IMR-90 (cell line): ENCODE measurements at regions not wholly inside any gene's neighbourhood (a gene's known extent, or its start where the extent isn't known, plus 50 kb on each side); places are given as distances from the start of the nearest gene placed in this dataset.

Experiments used
- ATAC-seq: fragments of 200-7000 bp; cut with Tn5 transposase; 2 replicates; pipeline ENCODE4 v1.9.1; 2020; ENCODE audit warnings: low read depth, mild to moderate bottlenecking, moderate library complexity
- BruUV-seq: library from RNA; stranded (reverse); fragments of 400-500 nt; replicated peaks from 2 replicates; lab custom pipeline; 2021; lab: Mats Ljungman, UMichigan
- CTCF ChIA-PET: fragments of 300-600 bp; formaldehyde crosslinking; extraction: SDS; loops from one replicate; lab custom pipeline; 2021; ENCODE audit warnings: antibody characterized with exemption; lab: Yijun Ruan, JAX
- POLR2A ChIA-PET: fragments of 300-600 bp; sonication (Branson Sonifier 250); formaldehyde crosslinking; loops from one replicate; lab custom pipeline; 2022; ENCODE audit warnings: antibody characterized with exemption; ENCODE audit not compliant: unreplicated experiment; lab: Charles Lee
- DNase-seq: peaks from one replicate; pipeline ENCODE4 v3.0.0; 2013
- H2AFZ ChIP-seq: replicated peaks from 2 replicates; pipeline ENCODE3; 2013; ENCODE audit warnings: low read length, mild to moderate bottlenecking; ENCODE audit not compliant: poor library complexity
- H2AK5ac ChIP-seq: 2 replicates; pipeline ENCODE4 v1.6.1; 2013; ENCODE audit warnings: low read depth, low read length, inconsistent platforms
- H2AK9ac ChIP-seq: replicated peaks from 2 replicates; pipeline ENCODE3; 2013; ENCODE audit warnings: mild to moderate bottlenecking, low read depth, low read length, moderate library complexity; ENCODE audit not compliant: poor library complexity
- H2BK120ac ChIP-seq: 2 replicates; pipeline ENCODE4 v1.6.1; 2013; ENCODE audit warnings: low read depth, low read length, inconsistent platforms
- H2BK15ac ChIP-seq: 3 replicates; pipeline ENCODE4 v1.6.1; 2013; ENCODE audit warnings: low read depth, low read length, inconsistent platforms
- H2BK20ac ChIP-seq: 2 replicates; pipeline ENCODE4 v1.6.1; 2013; ENCODE audit warnings: low read depth, mild to moderate bottlenecking, inconsistent platforms, low read length, moderate library complexity
- H2BK5ac ChIP-seq: 2 replicates; pipeline ENCODE4 v1.6.1; 2013; ENCODE audit warnings: mild to moderate bottlenecking, low read depth, low read length, inconsistent platforms; ENCODE audit not compliant: poor library complexity, severe bottlenecking
- H3K14ac ChIP-seq: replicated peaks from 2 replicates; pipeline ENCODE4 v1.6.1; 2013; ENCODE audit warnings: low read depth, low read length, inconsistent platforms
- H3K18ac ChIP-seq: 2 replicates; pipeline ENCODE4 v1.6.1; 2013; ENCODE audit warnings: low read depth, low read length, control low read depth
- H3K23ac ChIP-seq: 2 replicates; pipeline ENCODE4 v1.6.1; 2013; ENCODE audit warnings: low read depth, low read length, inconsistent platforms
- H3K27ac ChIP-seq: 2 replicates; pipeline ENCODE4 v1.5.1; 2013; ENCODE audit warnings: mild to moderate bottlenecking, control low read depth, low read length; ENCODE audit not compliant: insufficient read depth
- H3K27me3 ChIP-seq: 2 replicates; pipeline ENCODE4 v1.6.1; 2013; ENCODE audit warnings: low read length; ENCODE audit not compliant: control insufficient read depth, insufficient read depth
- H3K36me3 ChIP-seq: 2 replicates; pipeline ENCODE4 v1.6.1; 2013; ENCODE audit warnings: low read length, mixed read lengths; ENCODE audit not compliant: control insufficient read depth, insufficient read depth
- H3K4ac ChIP-seq: 2 replicates; pipeline ENCODE4 v1.6.1; 2013; ENCODE audit warnings: low read depth, low read length, inconsistent platforms
- H3K4me1 ChIP-seq: 2 replicates; pipeline ENCODE4 v1.6.1; 2013; ENCODE audit warnings: low read length, mixed read lengths; ENCODE audit not compliant: control insufficient read depth, insufficient read depth
- H3K4me2 ChIP-seq: 2 replicates; pipeline ENCODE4 v1.6.1; 2013; ENCODE audit warnings: low read depth, mild to moderate bottlenecking, control low read depth, low read length, moderate library complexity
- H3K4me3 ChIP-seq: 2 replicates; pipeline ENCODE4 v1.5.1; 2013; ENCODE audit warnings: low read depth, mild to moderate bottlenecking, control low read depth, low read length, moderate library complexity; ENCODE audit not compliant: insufficient read depth
- H3K56ac ChIP-seq: 2 replicates; pipeline ENCODE4 v1.6.1; 2013; ENCODE audit warnings: low read length, inconsistent platforms; ENCODE audit not compliant: insufficient read depth; ENCODE audit errors: extremely low read depth
- H3K79me1 ChIP-seq, 2 experiments: 2 replicates each; pipeline ENCODE4 v1.6.1; 2013; ENCODE audit warnings: low read length in 2 of 2, inconsistent platforms in 1 of 2, low read depth in 1 of 2
- H3K9ac ChIP-seq: 2 replicates; pipeline ENCODE4 v1.6.1; 2013; ENCODE audit warnings: low read depth, low read length, control low read depth
- H3K9me1 ChIP-seq: 2 replicates; pipeline ENCODE4 v1.6.1; 2013; ENCODE audit warnings: low read length, inconsistent platforms; ENCODE audit not compliant: insufficient read depth
- H3K9me3 ChIP-seq: 2 replicates; pipeline ENCODE4 v1.6.1; 2013; ENCODE audit warnings: low read length; ENCODE audit not compliant: control insufficient read depth, insufficient read depth
- H4K20me1 ChIP-seq: 2 replicates; pipeline ENCODE4 v1.6.1; 2013; ENCODE audit warnings: low read length, inconsistent platforms; ENCODE audit not compliant: insufficient read depth
- H4K5ac ChIP-seq: 2 replicates; pipeline ENCODE4 v1.6.1; 2013; ENCODE audit warnings: mild to moderate bottlenecking, low read depth, low read length, control low read depth
- H4K8ac ChIP-seq, 2 experiments: 2 replicates each; pipeline ENCODE4 v1.6.1; 2013; ENCODE audit warnings: low read depth in 2 of 2, low read length in 2 of 2, control low read depth in 1 of 2, inconsistent platforms in 1 of 2
- H4K91ac ChIP-seq: 2 replicates; pipeline ENCODE4 v1.6.1; 2013; ENCODE audit warnings: low read depth, low read length, inconsistent platforms; ENCODE audit not compliant: insufficient read depth
- BHLHE40 ChIP-seq: fragments of 150-350 bp; IDR thresholded peaks from 2 replicates; pipeline ENCODE4 v1.6.1; 2016; ENCODE audit warnings: mild to moderate bottlenecking, low read depth, low read length
- CEBPB ChIP-seq: IDR thresholded peaks from 2 replicates; pipeline ENCODE4 v1.6.1; 2012; ENCODE audit warnings: low read depth, low read length, improper control_type of control experiment
- CHD1 ChIP-seq: IDR thresholded peaks from 2 replicates; pipeline ENCODE4 v1.6.1; 2012; ENCODE audit warnings: low read depth, low read length, improper control_type of control experiment
- FOS ChIP-seq: fragments of 150-350 bp; IDR thresholded peaks from 2 replicates; pipeline ENCODE4 v1.6.1; 2016; ENCODE audit warnings: low read depth, low read length
- MAFK ChIP-seq: IDR thresholded peaks from 2 replicates; pipeline ENCODE4 v1.6.1; 2012; ENCODE audit warnings: low read depth, low read length, improper control_type of control experiment
- MAZ ChIP-seq: IDR thresholded peaks from 2 replicates; pipeline ENCODE4 v1.6.1; 2012; ENCODE audit warnings: low read depth, mild to moderate bottlenecking, low read length, improper control_type of control experiment, moderate library complexity, borderline replicate concordance
- POLR2A ChIP-seq: IDR thresholded peaks from 2 replicates; pipeline ENCODE4 v1.6.1; 2012; ENCODE audit warnings: mild to moderate bottlenecking, low read depth, low read length
- RAD21 ChIP-seq: IDR thresholded peaks from 2 replicates; pipeline ENCODE4 v1.6.1; 2012; ENCODE audit warnings: low read length, improper control_type of control experiment
- RFX5 ChIP-seq: IDR thresholded peaks from 2 replicates; pipeline ENCODE4 v1.8.0; 2012; ENCODE audit warnings: low read depth, mild to moderate bottlenecking, low read length, moderate library complexity
- SMC3 ChIP-seq: fragments of 150-350 bp; IDR thresholded peaks from 2 replicates; pipeline ENCODE4 v1.6.1; 2016; ENCODE audit warnings: low read depth, mild to moderate bottlenecking, antibody characterized with exemption, low read length, moderate library complexity
- WGBS, 2 experiments: methylation state at CpG; one replicate each; pipeline versions ENCODE4 v1.1.5 to v1.1.7; 2013; ENCODE audit warnings: missing lambda C conversion rate in 2 of 2; ENCODE audit not compliant: insufficient read length in 1 of 2; ENCODE audit errors: extremely low coverage in 2 of 2; 5-methylcytosine and 5-hydroxymethylcytosine counted together
- dilution Hi-C: fragments of 300-500 bp; cut with HindIII; formaldehyde crosslinking; loops from one replicate; pipeline ENCODE4 v1.14.3; 2018; ENCODE audit warnings: low sequenced_read_pairs; ENCODE audit not compliant: unreplicated experiment
- in situ Hi-C: fragments of 300-500 bp; cut with MboI; formaldehyde crosslinking; loops from 3 replicates; pipeline ENCODE4 v1.14.3; 2019; ENCODE audit warnings: low sequenced_read_pairs, inconsistent platforms, mixed read lengths
- intact Hi-C: fragments of 100-400 bp; cut with micrococcal nuclease; formaldehyde crosslinking; loops from 2 replicates; pipeline ENCODE4 v1.10.0; 2022
- TF ChIP-seq, protein P1 (sequence below): conservative IDR thresholded peaks from 2 replicates; pipeline ENCODE4 v1.5.1; 2012; ENCODE audit warnings: mild to moderate bottlenecking, low read depth, low read length, improper control_type of control experiment
- TF ChIP-seq, protein P2 (sequence below): fragments of 150-350 bp; IDR thresholded peaks from 2 replicates; pipeline ENCODE4 v1.6.1; 2016; ENCODE audit warnings: low read depth, mild to moderate bottlenecking, low read length, moderate library complexity, borderline replicate concordance
- TF ChIP-seq, protein P3 (sequence below): fragments of 150-350 bp; IDR thresholded peaks from 2 replicates; pipeline ENCODE4 v1.6.1; 2017; ENCODE audit warnings: mild to moderate bottlenecking, antibody characterized with exemption, low read length, low read depth

DNA sequence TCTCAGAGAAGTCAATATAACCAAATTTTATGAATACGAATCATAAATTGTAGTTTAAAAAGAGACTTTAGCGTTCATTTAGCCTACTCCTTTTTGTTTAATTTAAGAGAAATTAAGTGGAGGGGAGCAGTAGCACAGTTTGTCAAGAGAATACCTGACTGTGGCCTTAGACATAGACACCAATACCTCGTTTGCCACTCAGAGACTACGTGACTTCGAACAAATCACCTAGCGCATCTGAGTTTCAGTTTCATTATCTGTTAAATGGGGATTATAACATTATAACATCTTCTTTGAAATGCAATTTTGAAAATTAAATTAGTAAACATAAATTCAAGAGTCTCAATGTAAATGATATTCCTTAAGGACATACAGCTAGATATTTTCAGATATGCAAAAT lies 581.5 kb upstream of the VRK2 start:
- no peaks in the 10 kb centered on the region for H3K36me3 ChIP-seq
- TF ChIP-seq SMC3 (no peak), MAFK (no peak), CHD1 (no peak), POLR2A (no peak), RAD21 (no peak), FOS (no peak), CEBPB (no peak), RFX5 (no peak), MAZ (no peak), BHLHE40 (no peak)
- TF ChIP-seq, protein P1, sequence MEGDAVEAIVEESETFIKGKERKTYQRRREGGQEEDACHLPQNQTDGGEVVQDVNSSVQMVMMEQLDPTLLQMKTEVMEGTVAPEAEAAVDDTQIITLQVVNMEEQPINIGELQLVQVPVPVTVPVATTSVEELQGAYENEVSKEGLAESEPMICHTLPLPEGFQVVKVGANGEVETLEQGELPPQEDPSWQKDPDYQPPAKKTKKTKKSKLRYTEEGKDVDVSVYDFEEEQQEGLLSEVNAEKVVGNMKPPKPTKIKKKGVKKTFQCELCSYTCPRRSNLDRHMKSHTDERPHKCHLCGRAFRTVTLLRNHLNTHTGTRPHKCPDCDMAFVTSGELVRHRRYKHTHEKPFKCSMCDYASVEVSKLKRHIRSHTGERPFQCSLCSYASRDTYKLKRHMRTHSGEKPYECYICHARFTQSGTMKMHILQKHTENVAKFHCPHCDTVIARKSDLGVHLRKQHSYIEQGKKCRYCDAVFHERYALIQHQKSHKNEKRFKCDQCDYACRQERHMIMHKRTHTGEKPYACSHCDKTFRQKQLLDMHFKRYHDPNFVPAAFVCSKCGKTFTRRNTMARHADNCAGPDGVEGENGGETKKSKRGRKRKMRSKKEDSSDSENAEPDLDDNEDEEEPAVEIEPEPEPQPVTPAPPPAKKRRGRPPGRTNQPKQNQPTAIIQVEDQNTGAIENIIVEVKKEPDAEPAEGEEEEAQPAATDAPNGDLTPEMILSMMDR, result no peak
- TF ChIP-seq, protein P2, sequence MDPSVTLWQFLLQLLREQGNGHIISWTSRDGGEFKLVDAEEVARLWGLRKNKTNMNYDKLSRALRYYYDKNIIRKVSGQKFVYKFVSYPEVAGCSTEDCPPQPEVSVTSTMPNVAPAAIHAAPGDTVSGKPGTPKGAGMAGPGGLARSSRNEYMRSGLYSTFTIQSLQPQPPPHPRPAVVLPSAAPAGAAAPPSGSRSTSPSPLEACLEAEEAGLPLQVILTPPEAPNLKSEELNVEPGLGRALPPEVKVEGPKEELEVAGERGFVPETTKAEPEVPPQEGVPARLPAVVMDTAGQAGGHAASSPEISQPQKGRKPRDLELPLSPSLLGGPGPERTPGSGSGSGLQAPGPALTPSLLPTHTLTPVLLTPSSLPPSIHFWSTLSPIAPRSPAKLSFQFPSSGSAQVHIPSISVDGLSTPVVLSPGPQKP, result no peak
- TF ChIP-seq, protein P3, sequence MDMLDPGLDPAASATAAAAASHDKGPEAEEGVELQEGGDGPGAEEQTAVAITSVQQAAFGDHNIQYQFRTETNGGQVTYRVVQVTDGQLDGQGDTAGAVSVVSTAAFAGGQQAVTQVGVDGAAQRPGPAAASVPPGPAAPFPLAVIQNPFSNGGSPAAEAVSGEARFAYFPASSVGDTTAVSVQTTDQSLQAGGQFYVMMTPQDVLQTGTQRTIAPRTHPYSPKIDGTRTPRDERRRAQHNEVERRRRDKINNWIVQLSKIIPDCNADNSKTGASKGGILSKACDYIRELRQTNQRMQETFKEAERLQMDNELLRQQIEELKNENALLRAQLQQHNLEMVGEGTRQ, result no peak
- WGBS, 2 experiments, result no CpG with 5 or more reads among the region's 6 CpGs
- ChIA-PET POLR2A (no interaction called here), CTCF (no interaction called here)
- no peaks in the 10 kb centered on the region for H3K4me1 ChIP-seq
- H2AK9ac ChIP-seq, result no peak overlapping the region
- H2BK20ac ChIP-seq, result no peak overlapping the region
- H2AFZ ChIP-seq, result no peak overlapping the region
- no peak overlapping the region for H4K91ac ChIP-seq
- H2BK15ac ChIP-seq, result no peak overlapping the region
- no peak overlapping the region for H3K27ac ChIP-seq
- H3K79me1 ChIP-seq, result no peaks in the 10 kb centered on the region
- H2AK5ac ChIP-seq, result no peak overlapping the region
- H3K9me3 ChIP-seq, result peaks cover 1% of the 10 kb centered on the region; the same call in 1 of the 2 replicates
- dilution Hi-C loops (no loop called here), intact Hi-C loops (no loop called here), in situ Hi-C loops (no loop called here)
- H3K23ac ChIP-seq, result no peak overlapping the region
- no peak overlapping the region for H2BK120ac ChIP-seq
- BruUV-seq, result no TSS peak
- no peak overlapping the region for H3K4me2 ChIP-seq
- ATAC-seq (no peak), DNase-seq (no peak)
- H3K4ac ChIP-seq, result no peak overlapping the region
- no peak overlapping the region for H4K8ac ChIP-seq
- H3K27me3 ChIP-seq, result no peaks in the 10 kb centered on the region
- no peak overlapping the region for H3K14ac ChIP-seq
- H3K56ac ChIP-seq, result no peak overlapping the region
- no peak overlapping the region for H2BK5ac ChIP-seq
- H3K9me1 ChIP-seq, result no peaks in the 10 kb centered on the region
- H4K20me1 ChIP-seq, result no peaks in the 10 kb centered on the region
- no peak overlapping the region for H3K9ac ChIP-seq
- H3K18ac ChIP-seq, result no peak overlapping the region
- H3K4me3 ChIP-seq, result no peak overlapping the region
- H4K5ac ChIP-seq, result no peak overlapping the region
